GM19043 (cell line): ENCODE measurements at regions not wholly inside any gene's neighbourhood (a gene's known extent, or its start where the extent isn't known, plus 50 kb on each side); places are given as distances from the start of the nearest gene placed in this dataset.

Experiments used
- ATAC-seq: cut with Tn5 transposase; IDR thresholded peaks from one replicate; pipeline ENCODE4 v1.9.1; 2021; ENCODE audit warnings: low read depth; ENCODE audit not compliant: unreplicated experiment

GRCh38 chr10:89153971-89154370, 53.1 kb downstream of the CH25H start:
- no peak for ATAC-seq

GRCh38 chr10:89153116-89153515, 54.0 kb downstream of the CH25H start:
- ATAC-seq, result no peak

- ATAC-seq, result no peak
These were observed 55.3 kb downstream of the CH25H start for GRCh38 chr10:89151857-89152256.

- ATAC-seq, result no peak
These were observed 59.1 kb downstream of the CH25H start for GRCh38 chr10:89148061-89148460.

GRCh38 chr10:89147256-89147655, 59.9 kb downstream of the CH25H start:
- no peak for ATAC-seq

GRCh38 chr10:89144836-89145235, 62.3 kb downstream of the CH25H start:
- ATAC-seq, result no peak

GRCh38 chr10:89142590-89142989, 64.5 kb downstream of the CH25H start:
- no peak for ATAC-seq

- no peak for ATAC-seq
These were observed 68.2 kb downstream of the CH25H start for GRCh38 chr10:89138755-89139490.

GRCh38 chr10:89134963-89135362, 72.2 kb downstream of the CH25H start:
- ATAC-seq, result peak; percentile 94

- no peak for ATAC-seq
These were observed 77.2 kb downstream of the CH25H start for GRCh38 chr10:89129911-89130310.

GRCh38 chr10:89122433-89123051, 84.6 kb downstream of the CH25H start:
- ATAC-seq, result no peak

GRCh38 chr10:89121764-89122020, 85.4 kb downstream of the CH25H start:
- ATAC-seq, result no peak

GRCh38 chr10:89120931-89121763, 86.0 kb downstream of the CH25H start:
- no peak for ATAC-seq

- ATAC-seq, result no peak
These were observed 87.5 kb downstream of the CH25H start for GRCh38 chr10:89119651-89120050.

- no peak for ATAC-seq
These were observed 89.0 kb downstream of the CH25H start for GRCh38 chr10:89118091-89118490.

- no peak for ATAC-seq
These were observed 91.1 kb downstream of the CH25H start for GRCh38 chr10:89115876-89116627.

GRCh38 chr10:89114846-89115625, 92.1 kb downstream of the CH25H start:
- ATAC-seq, result no peak

- ATAC-seq, result no peak
These were observed 104.4 kb downstream of the CH25H start for GRCh38 chr10:89102735-89103134.

- no peak for ATAC-seq
These were observed 105.2 kb downstream of the CH25H start for GRCh38 chr10:89101943-89102342.

GRCh38 chr10:89100680-89101079, 106.4 kb downstream of the CH25H start:
- ATAC-seq, result no peak
